Upper lobe of left lung (tissue), 6 donors: ENCODE measurements at regions not wholly inside any gene's neighbourhood (a gene's known extent, or its start where the extent isn't known, plus 50 kb on each side); places are given as distances from the start of the nearest gene placed in this dataset.

Experiments used
- ATAC-seq, 2 donors: fragments of 200-7000 bp; cut with Tn5 transposase; one replicate each; pipeline ENCODE4 v1.9.1; 2022; ENCODE audit warnings: mild to moderate bottlenecking in 2 of 2, moderate library complexity in 2 of 2; ENCODE audit not compliant: low FRiP score in 2 of 2
- DNase-seq, 2 donors: peaks; one replicate each; pipeline ENCODE4 v3.0.0-alpha.2; 2019 to 2020
- H3K27ac ChIP-seq, 4 donors: fragments of 200-600 bp; sonication (generic); one replicate each; pipeline ENCODE4 v1.5.1; 2016 to 2019
- H3K27me3 ChIP-seq, 4 donors: fragments of 200-600 bp; sonication (generic); one replicate each; pipeline ENCODE4 v1.5.1; 2017 to 2019
- H3K36me3 ChIP-seq, 4 donors: fragments of 200-600 bp; sonication (generic); one replicate each; pipeline ENCODE4 v1.5.1; 2016 to 2019
- H3K4me1 ChIP-seq, 4 donors: fragments of 200-600 bp; sonication (generic); one replicate each; pipeline ENCODE4 v1.5.1; 2018 to 2019
- H3K4me3 ChIP-seq, 4 donors: fragments of 200-600 bp; sonication (generic); one replicate each; pipeline ENCODE4 v1.5.1; 2017 to 2019; ENCODE audit warnings: mild to moderate bottlenecking in 2 of 4, moderate library complexity in 1 of 4
- H3K9me3 ChIP-seq, 4 donors: fragments of 200-600 bp; sonication (generic); one replicate each; pipeline ENCODE4 v1.5.1; 2018 to 2019
- CTCF ChIP-seq, 6 experiments: fragments of 450-650 bp in 4 of 6; fragments of 200-600 bp in 2 of 6; sonication (generic) in 2 of 6; IDR thresholded peaks; one replicate each; pipeline ENCODE4 v1.5.1; 2016 to 2019; ENCODE audit warnings: antibody characterized with exemption in 6 of 6
- EP300 ChIP-seq, 4 donors: sonication (generic); formaldehyde crosslinking; IDR thresholded peaks; one replicate each; pipeline ENCODE4 v1.5.1; 2017; ENCODE audit warnings: antibody characterized with exemption in 4 of 4, control low read depth in 2 of 4
- POLR2A ChIP-seq, 4 donors: fragments of 450-650 bp; IDR thresholded peaks; one replicate each; pipeline ENCODE4 v1.5.1; 2016 to 2017; ENCODE audit warnings: antibody characterized with exemption in 4 of 4, mild to moderate bottlenecking in 2 of 4
- POLR2AphosphoS5 ChIP-seq, 2 donors: sonication (generic); formaldehyde crosslinking; IDR thresholded peaks; one replicate each; pipeline ENCODE4 v1.5.1; 2017; ENCODE audit warnings: antibody characterized with exemption in 2 of 2
- WGBS, 2 donors: methylation state at CpG; one replicate each; pipeline ENCODE4 v1.1.5; 2017 to 2018; 5-methylcytosine and 5-hydroxymethylcytosine counted together
- donor health status: DM: no; HTN: no; CAD: no; lungs with moderate emphysema.
- donor health status: DM: no; HTN: yes; CAD: no; lungs with severe emphysema.

GRCh38 chr4:81625422-81626417, 154.0 kb upstream of the RASGEF1B start:
- H3K27me3 ChIP-seq: no peaks in the 10 kb centered on the region
- no peak for ATAC-seq
- TF ChIP-seq EP300 (IDR thresholded peaks at IDR 0.05) (no peak), CTCF (IDR thresholded peaks at IDR 0.05) (no peak), POLR2AphosphoS5 (IDR thresholded peaks at IDR 0.05) (no peak), POLR2A (IDR thresholded peaks at IDR 0.05) (no peak)
- DNase-seq: no peak
- no peak overlapping the region for H3K27ac ChIP-seq
- H3K4me1 ChIP-seq: no peaks in the 10 kb centered on the region
- H3K36me3 ChIP-seq: no peaks in the 10 kb centered on the region
- no peaks in the 10 kb centered on the region for H3K9me3 ChIP-seq
- H3K4me3 ChIP-seq: no peak overlapping the region
- WGBS, 2 donors: 71 to 86% methylated on average over 4 of the region's 4 CpGs

- H3K27me3 ChIP-seq: no peaks in the 10 kb centered on the region
- H3K4me1 ChIP-seq: no peaks in the 10 kb centered on the region
- H3K4me3 ChIP-seq: no peak overlapping the region
- ATAC-seq: no peak
- WGBS, 2 donors: 42 to 100% methylated on average over 1 to 2 of the region's 2 CpGs
- no peaks in the 10 kb centered on the region for H3K36me3 ChIP-seq
- no peak for DNase-seq
- TF ChIP-seq CTCF (IDR thresholded peaks at IDR 0.05) (no peak), POLR2AphosphoS5 (IDR thresholded peaks at IDR 0.05) (no peak), POLR2A (IDR thresholded peaks at IDR 0.05) (no peak)
- H3K9me3 ChIP-seq: no peaks in the 10 kb centered on the region
- no peak overlapping the region for H3K27ac ChIP-seq
Measured at GRCh38 chr4:81623434-81623833, 151.7 kb upstream of the RASGEF1B start.

GRCh38 chr4:81622474-81623184, 150.9 kb upstream of the RASGEF1B start:
- ATAC-seq (no peak), DNase-seq (no peak)
- H3K4me3 ChIP-seq: no peak overlapping the region
- H3K4me1 ChIP-seq: no peaks in the 10 kb centered on the region
- H3K27ac ChIP-seq: no peak overlapping the region
- TF ChIP-seq EP300 (IDR thresholded peaks at IDR 0.05): no peak
- TF ChIP-seq CTCF (IDR thresholded peaks at IDR 0.05): no peak
- no peak for TF ChIP-seq POLR2AphosphoS5 (IDR thresholded peaks at IDR 0.05)
- TF ChIP-seq POLR2A (IDR thresholded peaks at IDR 0.05): no peak
- no peaks in the 10 kb centered on the region for H3K9me3 ChIP-seq
- H3K27me3 ChIP-seq: no peaks in the 10 kb centered on the region
- no peaks in the 10 kb centered on the region for H3K36me3 ChIP-seq

- H3K4me1 ChIP-seq: no peaks in the 10 kb centered on the region
- H3K36me3 ChIP-seq: no peaks in the 10 kb centered on the region
- no peaks in the 10 kb centered on the region for H3K27me3 ChIP-seq
- ATAC-seq (no peak), DNase-seq (no peak)
- H3K4me3 ChIP-seq: no peak overlapping the region
- no peak for TF ChIP-seq POLR2AphosphoS5 (IDR thresholded peaks at IDR 0.05)
- TF ChIP-seq EP300 (IDR thresholded peaks at IDR 0.05): no peak
- no peak for TF ChIP-seq CTCF (IDR thresholded peaks at IDR 0.05)
- no peaks in the 10 kb centered on the region for H3K9me3 ChIP-seq
- no peak overlapping the region for H3K27ac ChIP-seq
- 60 to 66% methylated on average over 3 of the region's 3 CpGs for WGBS, 2 donors
Measured at GRCh38 chr4:81622028-81622427, 150.3 kb upstream of the RASGEF1B start.
